ENCODE measurements at regions not wholly inside any gene's neighbourhood (a gene's known extent, or its start where the extent isn't known, plus 50 kb on each side); places are given as distances from the start of the nearest gene placed in this dataset.

DNA sequence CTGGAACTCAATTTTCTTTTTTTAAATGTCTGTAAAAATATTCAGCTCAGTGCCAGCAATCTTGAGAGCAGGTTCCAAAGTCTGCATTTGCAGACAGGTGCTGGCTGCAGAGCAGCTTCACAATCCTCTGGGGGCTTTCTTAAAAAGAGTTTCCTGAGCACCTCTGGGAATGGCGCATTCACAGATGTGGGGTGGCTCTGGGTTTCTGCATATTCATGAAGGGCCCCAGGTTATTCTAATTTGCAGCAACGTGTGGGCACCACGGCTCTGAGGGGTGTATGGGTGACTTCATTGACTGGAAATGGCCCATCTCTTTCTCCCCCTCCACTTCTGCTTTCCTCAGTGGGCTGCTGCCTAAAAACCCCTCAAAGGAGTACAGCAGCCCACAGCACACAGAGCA is 225.0 kb upstream of the APCDD1 start:
- no peak overlapping the region for H3K27ac ChIP-seq (ENCODE audit: low read depth, low read length)
- no peaks in the 10 kb centered on the region for H4K20me1 ChIP-seq (ENCODE audit: insufficient read depth, low read length)
- H3K4me1 ChIP-seq (ENCODE audit: insufficient read depth, low read length), result no peaks in the 10 kb centered on the region
- DNase-seq (ENCODE audit: low read depth), result no peak
- Mint-ChIP-seq H3K4me1 (ENCODE audit: low read depth, unreplicated experiment) (peaks cover 8% of the 10 kb centered on the region), H3K27ac (ENCODE audit: unreplicated experiment) (no peak overlapping the region), H3K27me3 (ENCODE audit: low read depth, unreplicated experiment) (no peaks in the 10 kb centered on the region), H3K36me3 (ENCODE audit: low read depth, unreplicated experiment) (peaks cover 8% of the 10 kb centered on the region), H3K4me3 (ENCODE audit: unreplicated experiment) (no peak overlapping the region), H3K9me3 (ENCODE audit: unreplicated experiment) (peaks cover 34% of the 10 kb centered on the region)
- H3K36me3 ChIP-seq (ENCODE audit: insufficient read depth, low read length), result no peaks in the 10 kb centered on the region
- no peak overlapping the region for H3K9ac ChIP-seq (ENCODE audit: low read length)
- no peak overlapping the region for H3K4me2 ChIP-seq (ENCODE audit: low read length)
- no peak for TF ChIP-seq EZH2 (IDR thresholded peaks at IDR 0.05; ENCODE audit: insufficient read depth, low read length)
- TF ChIP-seq, protein P1, sequence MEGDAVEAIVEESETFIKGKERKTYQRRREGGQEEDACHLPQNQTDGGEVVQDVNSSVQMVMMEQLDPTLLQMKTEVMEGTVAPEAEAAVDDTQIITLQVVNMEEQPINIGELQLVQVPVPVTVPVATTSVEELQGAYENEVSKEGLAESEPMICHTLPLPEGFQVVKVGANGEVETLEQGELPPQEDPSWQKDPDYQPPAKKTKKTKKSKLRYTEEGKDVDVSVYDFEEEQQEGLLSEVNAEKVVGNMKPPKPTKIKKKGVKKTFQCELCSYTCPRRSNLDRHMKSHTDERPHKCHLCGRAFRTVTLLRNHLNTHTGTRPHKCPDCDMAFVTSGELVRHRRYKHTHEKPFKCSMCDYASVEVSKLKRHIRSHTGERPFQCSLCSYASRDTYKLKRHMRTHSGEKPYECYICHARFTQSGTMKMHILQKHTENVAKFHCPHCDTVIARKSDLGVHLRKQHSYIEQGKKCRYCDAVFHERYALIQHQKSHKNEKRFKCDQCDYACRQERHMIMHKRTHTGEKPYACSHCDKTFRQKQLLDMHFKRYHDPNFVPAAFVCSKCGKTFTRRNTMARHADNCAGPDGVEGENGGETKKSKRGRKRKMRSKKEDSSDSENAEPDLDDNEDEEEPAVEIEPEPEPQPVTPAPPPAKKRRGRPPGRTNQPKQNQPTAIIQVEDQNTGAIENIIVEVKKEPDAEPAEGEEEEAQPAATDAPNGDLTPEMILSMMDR (IDR thresholded peaks at IDR 0.05; ENCODE audit: insufficient read depth, low read depth, low read length), result no peak
- H2AFZ ChIP-seq (ENCODE audit: low read depth, low read length), result no peak overlapping the region
- no peaks in the 10 kb centered on the region for H3K79me2 ChIP-seq (ENCODE audit: insufficient read depth, low read length)
- H3K4me3 ChIP-seq (ENCODE audit: insufficient read depth, low read depth, low read length), result no peak overlapping the region
- H3K27me3 ChIP-seq (ENCODE audit: insufficient read depth, low read length), result no peaks in the 10 kb centered on the region
- H3K9me3 ChIP-seq (ENCODE audit: insufficient read depth, low read depth, low read length), result peaks cover 17% of the 10 kb centered on the region
- FAIRE-seq, result no peak

DNA sequence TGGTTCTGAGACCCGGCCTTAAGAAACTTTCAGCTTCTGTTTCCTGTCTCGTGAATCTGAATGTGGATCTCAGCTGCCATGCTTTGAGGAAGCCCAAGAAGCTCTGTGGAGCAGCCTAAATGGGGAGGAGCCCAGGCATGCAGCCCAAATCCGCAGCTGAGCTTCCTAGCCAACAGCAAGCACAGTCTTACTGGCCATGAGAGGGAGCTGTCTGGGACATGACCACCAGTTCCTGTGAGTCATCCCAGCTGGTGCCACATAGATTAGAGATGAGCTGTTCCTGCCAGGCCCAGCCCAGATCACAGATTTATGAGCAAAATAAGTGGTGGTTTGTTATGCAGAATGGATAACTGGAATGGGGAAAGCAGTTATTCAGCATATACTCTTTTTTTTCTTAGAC is 224.4 kb upstream of the APCDD1 start:
- H3K36me3 ChIP-seq (ENCODE audit: insufficient read depth, low read length), result no peaks in the 10 kb centered on the region
- no peak for TF ChIP-seq EZH2 (IDR thresholded peaks at IDR 0.05; ENCODE audit: insufficient read depth, low read length)
- TF ChIP-seq, protein P1 (IDR thresholded peaks at IDR 0.05; ENCODE audit: insufficient read depth, low read depth, low read length), result peak; percentile 40
- H3K27ac ChIP-seq (ENCODE audit: low read depth, low read length), result no peak overlapping the region
- no peak overlapping the region for H3K4me2 ChIP-seq (ENCODE audit: low read length)
- no peak overlapping the region for H3K27ac Mint-ChIP-seq (ENCODE audit: unreplicated experiment)
- no peaks in the 10 kb centered on the region for H3K79me2 ChIP-seq (ENCODE audit: insufficient read depth, low read length)
- no peak overlapping the region for H2AFZ ChIP-seq (ENCODE audit: low read depth, low read length)
- H3K36me3 Mint-ChIP-seq (ENCODE audit: low read depth, unreplicated experiment), result peaks cover 8% of the 10 kb centered on the region
- no peak overlapping the region for H3K4me3 ChIP-seq (ENCODE audit: insufficient read depth, low read depth, low read length)
- DNase-seq (ENCODE audit: low read depth) (peak; percentile 91), FAIRE-seq (no peak)
- no peaks in the 10 kb centered on the region for H3K27me3 ChIP-seq (ENCODE audit: insufficient read depth, low read length)
- peaks cover 34% of the 10 kb centered on the region for H3K9me3 Mint-ChIP-seq (ENCODE audit: unreplicated experiment)
- no peaks in the 10 kb centered on the region for H3K4me1 ChIP-seq (ENCODE audit: insufficient read depth, low read length)
- no peak overlapping the region for H3K9ac ChIP-seq (ENCODE audit: low read length)
- H4K20me1 ChIP-seq (ENCODE audit: insufficient read depth, low read length), result no peaks in the 10 kb centered on the region
- peaks cover 17% of the 10 kb centered on the region for H3K9me3 ChIP-seq (ENCODE audit: insufficient read depth, low read depth, low read length)
- no peaks in the 10 kb centered on the region for H3K27me3 Mint-ChIP-seq (ENCODE audit: low read depth, unreplicated experiment)
- H3K4me3 Mint-ChIP-seq (ENCODE audit: unreplicated experiment), result no peak overlapping the region
- H3K4me1 Mint-ChIP-seq (ENCODE audit: low read depth, unreplicated experiment), result peaks cover 14% of the 10 kb centered on the region

GRCh38 chr18:10231220-10231619 is 223.2 kb upstream of the APCDD1 start:
- FAIRE-seq (no peak), DNase-seq (ENCODE audit: low read depth) (no peak)
- no peak overlapping the region for H3K27ac Mint-ChIP-seq (ENCODE audit: unreplicated experiment)
- H3K9me3 Mint-ChIP-seq (ENCODE audit: unreplicated experiment), result peaks cover 26% of the 10 kb centered on the region
- Histone ChIP-seq H2AFZ (ENCODE audit: low read depth, low read length) (no peak overlapping the region), H3K4me2 (ENCODE audit: low read length) (no peak overlapping the region), H3K9me3 (ENCODE audit: insufficient read depth, low read depth, low read length) (peaks cover 15% of the 10 kb centered on the region), H3K27me3 (ENCODE audit: insufficient read depth, low read length) (no peaks in the 10 kb centered on the region), H3K4me3 (ENCODE audit: insufficient read depth, low read depth, low read length) (no peak overlapping the region), H3K4me1 (ENCODE audit: insufficient read depth, low read length) (no peaks in the 10 kb centered on the region), H3K79me2 (ENCODE audit: insufficient read depth, low read length) (no peaks in the 10 kb centered on the region), H3K36me3 (ENCODE audit: insufficient read depth, low read length) (no peaks in the 10 kb centered on the region), H4K20me1 (ENCODE audit: insufficient read depth, low read length) (no peaks in the 10 kb centered on the region), H3K27ac (ENCODE audit: low read depth, low read length) (no peak overlapping the region), H3K9ac (ENCODE audit: low read length) (no peak overlapping the region)
- no peak for TF ChIP-seq EZH2 (IDR thresholded peaks at IDR 0.05; ENCODE audit: insufficient read depth, low read length)
- TF ChIP-seq, protein P1 (IDR thresholded peaks at IDR 0.05; ENCODE audit: insufficient read depth, low read depth, low read length), result no peak
- no peak overlapping the region for H3K4me3 Mint-ChIP-seq (ENCODE audit: unreplicated experiment)
- peaks cover 8% of the 10 kb centered on the region for H3K36me3 Mint-ChIP-seq (ENCODE audit: low read depth, unreplicated experiment)
- no peaks in the 10 kb centered on the region for H3K27me3 Mint-ChIP-seq (ENCODE audit: low read depth, unreplicated experiment)
- H3K4me1 Mint-ChIP-seq (ENCODE audit: low read depth, unreplicated experiment), result peaks cover 16% of the 10 kb centered on the region

Measured in astrocyte (in vitro differentiated cells and primary cell).